Neuronal stem cell (in vitro differentiated cells): ENCODE measurements at regions not wholly inside any gene's neighbourhood (a gene's known extent, or its start where the extent isn't known, plus 50 kb on each side); places are given as distances from the start of the nearest gene placed in this dataset.

ENCODE experiments used
- DNase-seq: peaks from one replicate; pipeline ENCODE4 v3.0.0-alpha.2; 2013; ENCODE audit warnings: low spot score
- H2AFZ ChIP-seq: one replicate; pipeline ENCODE4 v1.6.1; 2013; ENCODE audit warnings: mild to moderate bottlenecking, low read length, inconsistent platforms
- H2AK5ac ChIP-seq: 2 replicates; pipeline ENCODE4 v1.6.1; 2013; ENCODE audit warnings: low read depth, mild to moderate bottlenecking, inconsistent platforms, low read length, moderate library complexity, mixed read lengths
- H2BK120ac ChIP-seq: 2 replicates; pipeline ENCODE4 v1.6.1; 2013; ENCODE audit warnings: low read depth, mild to moderate bottlenecking, inconsistent platforms, low read length, moderate library complexity, mixed read lengths
- H2BK12ac ChIP-seq: one replicate; pipeline ENCODE4 v1.6.1; 2013; ENCODE audit warnings: low read length, inconsistent platforms
- H2BK15ac ChIP-seq: 2 replicates; pipeline ENCODE4 v1.6.1; 2013; ENCODE audit warnings: mild to moderate bottlenecking, low read length, inconsistent platforms, mixed read lengths
- H2BK5ac ChIP-seq: one replicate; pipeline ENCODE4 v1.6.1; 2013; ENCODE audit warnings: inconsistent platforms, mild to moderate bottlenecking, low read length, moderate library complexity
- H3K14ac ChIP-seq: one replicate; pipeline ENCODE4 v1.6.1; 2013; ENCODE audit warnings: low read length, inconsistent platforms
- H3K18ac ChIP-seq: 2 replicates; pipeline ENCODE4 v1.6.1; 2013; ENCODE audit warnings: low read length, inconsistent platforms
- H3K23ac ChIP-seq: 2 replicates; pipeline ENCODE4 v1.6.1; 2013; ENCODE audit warnings: low read depth, mild to moderate bottlenecking, mixed read lengths, low read length, inconsistent platforms; ENCODE audit not compliant: poor library complexity
- H3K27ac ChIP-seq: replicated peaks from 3 replicates; pipeline ENCODE4 v1.5.1; 2013; ENCODE audit warnings: low read length, inconsistent platforms
- H3K27me3 ChIP-seq, 3 experiments: 2 replicates each; pipeline ENCODE4 v1.6.1; 2013; ENCODE audit warnings: low read length in 3 of 3, mild to moderate bottlenecking in 2 of 3, inconsistent platforms in 1 of 3, low read depth in 1 of 3, mixed read lengths in 1 of 3, moderate library complexity in 1 of 3; ENCODE audit not compliant: control insufficient read depth in 3 of 3, insufficient read depth in 3 of 3
- H3K36me3 ChIP-seq, 2 donors: replicated peaks in 1 of 2; 2 replicates each; pipeline ENCODE4 v1.6.1; 2013; ENCODE audit warnings: low read length in 2 of 2; ENCODE audit not compliant: control insufficient read depth in 2 of 2, insufficient read depth in 2 of 2
- H3K4ac ChIP-seq: 2 replicates; pipeline ENCODE4 v1.6.1; 2013; ENCODE audit warnings: inconsistent platforms, mild to moderate bottlenecking, low read length, moderate library complexity
- H3K4me1 ChIP-seq, 2 donors: 1 replicate in 1 of 2; 2 replicates in 1 of 2; pipeline ENCODE4 v1.6.1; 2013; ENCODE audit warnings: low read length in 2 of 2, low read depth in 1 of 2; ENCODE audit not compliant: control insufficient read depth in 2 of 2, insufficient read depth in 1 of 2
- H3K4me2 ChIP-seq: one replicate; pipeline ENCODE4 v1.6.1; 2013; ENCODE audit warnings: mild to moderate bottlenecking, low read length, inconsistent platforms; ENCODE audit not compliant: insufficient read depth, poor library complexity, severe bottlenecking
- H3K4me3 ChIP-seq, 2 donors: 2 replicates each; pipeline ENCODE4 v1.5.1; 2013; ENCODE audit warnings: low read length in 2 of 2, mild to moderate bottlenecking in 2 of 2, inconsistent platforms in 1 of 2, moderate library complexity in 1 of 2
- H3K79me1 ChIP-seq: one replicate; pipeline ENCODE4 v1.6.1; 2013; ENCODE audit warnings: low read depth, mild to moderate bottlenecking, inconsistent platforms, low read length, moderate library complexity
- H3K9ac ChIP-seq: one replicate; pipeline ENCODE4 v1.6.1; 2013; ENCODE audit warnings: mild to moderate bottlenecking, low read depth, low read length, inconsistent platforms; ENCODE audit not compliant: poor library complexity
- H3K9me3 ChIP-seq, 2 donors: replicated peaks in 1 of 2; 2 replicates each; pipeline versions ENCODE3 to v1.6.1; 2013; ENCODE audit warnings: low read length in 2 of 2, mild to moderate bottlenecking in 2 of 2, inconsistent platforms in 1 of 2, low read depth in 1 of 2, mixed read lengths in 1 of 2, moderate library complexity in 1 of 2; ENCODE audit not compliant: control insufficient read depth in 2 of 2, insufficient read depth in 1 of 2
- H4K8ac ChIP-seq: one replicate; pipeline ENCODE4 v1.6.1; 2013; ENCODE audit warnings: low read depth, mild to moderate bottlenecking, inconsistent platforms, low read length, moderate library complexity
- H4K91ac ChIP-seq: one replicate; pipeline ENCODE4 v1.6.1; 2013; ENCODE audit warnings: low read length, low read depth, mild to moderate bottlenecking, inconsistent platforms; ENCODE audit not compliant: poor library complexity
- WGBS, 2 donors: extraction: QIAGEN DNeasy Blood & Tissue Kit; methylation state at CpG; one replicate each; pipeline ENCODE4 v1.1.7; 2013; ENCODE audit warnings: missing lambda C conversion rate in 2 of 2, mixed read lengths in 1 of 2; ENCODE audit not compliant: insufficient read length in 2 of 2, insufficient replicate concordance in 1 of 2; ENCODE audit errors: extremely low coverage in 2 of 2; 5-methylcytosine and 5-hydroxymethylcytosine counted together

DNA sequence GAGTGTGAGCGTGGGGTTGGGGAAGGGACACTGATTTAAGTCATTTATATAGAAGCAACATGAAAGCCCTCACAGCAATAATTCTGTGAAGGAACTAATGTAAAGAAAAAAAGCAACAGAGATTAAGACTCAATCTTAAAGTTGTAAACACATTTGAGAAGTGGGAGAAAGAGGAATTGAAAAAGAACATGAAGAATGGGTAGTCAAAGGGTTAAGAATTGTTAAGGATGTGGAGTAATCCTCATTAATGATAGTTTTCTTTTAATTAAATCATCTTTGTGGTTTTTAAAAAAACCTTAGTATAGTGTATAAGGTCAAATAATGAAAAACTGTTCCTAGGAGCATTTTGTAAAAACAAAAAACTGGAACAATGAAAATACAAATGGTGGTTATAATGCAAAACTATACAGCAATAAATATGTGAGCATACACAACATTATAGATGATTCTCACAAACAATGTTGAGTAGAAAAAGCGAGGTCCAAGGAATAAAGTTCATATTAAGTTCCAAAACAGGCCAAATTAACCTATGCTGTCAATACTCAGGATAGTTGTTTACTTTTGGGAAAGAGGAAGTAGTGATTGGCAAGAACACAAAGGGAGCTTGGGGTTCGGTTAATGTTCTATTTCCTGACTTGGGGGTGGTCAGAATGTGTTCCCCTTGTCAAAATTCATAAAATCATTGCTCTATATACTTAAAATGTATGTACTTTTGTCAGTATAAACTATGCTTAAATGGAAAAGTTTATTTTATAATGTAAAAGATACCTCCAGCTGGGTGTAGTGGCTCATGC, 120.4 kb upstream of the ATF7IP start:
- no peak overlapping the region for H3K14ac ChIP-seq
- H3K23ac ChIP-seq: no peak overlapping the region
- no peak overlapping the region for H2AK5ac ChIP-seq
- WGBS, 2 donors: no CpG with 5 or more reads among the region's 3 CpGs
- no peak overlapping the region for H3K4me2 ChIP-seq
- H3K9me3 ChIP-seq: peaks cover 2 to 6% of the 10 kb centered on the region in 2 donors
- no peaks in the 10 kb centered on the region for H3K79me1 ChIP-seq
- no peaks in the 10 kb centered on the region for H3K36me3 ChIP-seq
- H2AFZ ChIP-seq: no peak overlapping the region
- H3K9ac ChIP-seq: no peak overlapping the region
- H3K4me3 ChIP-seq: no peak overlapping the region
- H3K27me3 ChIP-seq: no peaks in the 10 kb centered on the region
- peaks cover 0 to 7% of the 10 kb centered on the region in 2 donors for H3K4me1 ChIP-seq
- H4K8ac ChIP-seq: no peak overlapping the region
- H2BK120ac ChIP-seq: no peak overlapping the region
- no peak for DNase-seq
- no peak overlapping the region for H2BK5ac ChIP-seq
- H2BK15ac ChIP-seq: no peak overlapping the region
- no peak overlapping the region for H3K27ac ChIP-seq
- H2BK12ac ChIP-seq: no peak overlapping the region
- no peak overlapping the region for H3K18ac ChIP-seq
- H3K4ac ChIP-seq: no peak overlapping the region
- H4K91ac ChIP-seq: no peak overlapping the region

DNA sequence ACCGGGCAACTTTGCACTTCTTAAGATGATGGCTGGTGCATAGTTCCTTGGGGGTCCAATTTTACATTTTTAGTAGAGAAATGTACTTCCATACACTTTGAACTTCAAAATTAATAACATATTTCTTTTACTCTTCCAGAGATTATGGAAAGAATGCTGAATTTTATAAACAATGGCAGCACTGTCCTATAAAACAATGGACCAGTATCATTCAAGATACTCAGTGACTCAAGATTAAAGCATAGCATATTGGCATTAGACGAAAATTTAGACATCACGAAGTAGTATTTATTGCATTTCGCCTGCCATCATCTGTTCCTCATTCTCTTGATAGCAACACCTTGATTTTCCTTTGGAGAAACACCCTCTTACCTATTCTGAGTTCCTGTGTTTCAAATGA, 118.3 kb upstream of the ATF7IP start:
- no peak overlapping the region for H3K4me2 ChIP-seq
- H3K4ac ChIP-seq: no peak overlapping the region
- H2BK5ac ChIP-seq: no peak overlapping the region
- H3K23ac ChIP-seq: no peak overlapping the region
- H2BK15ac ChIP-seq: no peak overlapping the region
- no peak overlapping the region for H4K91ac ChIP-seq
- no peaks in the 10 kb centered on the region for H3K36me3 ChIP-seq
- H4K8ac ChIP-seq: no peak overlapping the region
- WGBS, 2 donors: no CpG with 5 or more reads among the region's 4 CpGs
- no peak overlapping the region for H3K9ac ChIP-seq
- no peaks in the 10 kb centered on the region for H3K27me3 ChIP-seq
- no peaks in the 10 kb centered on the region for H3K79me1 ChIP-seq
- no peak overlapping the region for H2AFZ ChIP-seq
- H3K9me3 ChIP-seq: peaks cover 2 to 5% of the 10 kb centered on the region in 2 donors
- peaks cover 0 to 2% of the 10 kb centered on the region in 2 donors for H3K4me1 ChIP-seq
- H3K14ac ChIP-seq: no peak overlapping the region
- no peak for DNase-seq
- no peak overlapping the region for H3K4me3 ChIP-seq
- no peak overlapping the region for H2AK5ac ChIP-seq
- H2BK12ac ChIP-seq: no peak overlapping the region
- no peak overlapping the region for H3K18ac ChIP-seq
- no peak overlapping the region for H3K27ac ChIP-seq
- H2BK120ac ChIP-seq: no peak overlapping the region

DNA sequence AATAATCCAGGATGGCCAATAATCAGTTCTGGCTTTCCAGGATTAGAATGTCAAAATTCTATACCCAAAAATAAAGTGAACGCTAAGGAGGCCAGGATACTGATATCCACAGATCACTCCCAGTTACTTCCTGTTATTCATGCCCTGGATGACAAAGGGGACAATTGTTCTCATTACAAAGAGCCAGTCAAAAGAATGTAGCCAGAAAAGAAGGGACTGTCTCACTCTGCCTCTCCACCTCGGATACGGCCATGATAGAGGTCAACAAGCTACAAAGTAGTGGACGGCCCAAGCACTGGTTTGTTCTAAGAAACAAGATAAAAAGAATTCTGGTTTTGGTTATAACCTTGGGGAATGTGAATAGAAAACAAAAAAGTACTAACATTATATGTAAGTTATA, 116.1 kb upstream of the ATF7IP start:
- Histone ChIP-seq H3K23ac (no peak overlapping the region), H2BK12ac (no peak overlapping the region), H3K36me3 (no peaks in the 10 kb centered on the region), H3K27me3 (no peaks in the 10 kb centered on the region), H3K4me3 (no peak overlapping the region), H4K8ac (no peak overlapping the region), H3K27ac (peak overlapping the region; percentile 33), H4K91ac (no peak overlapping the region), H3K9ac (no peak overlapping the region), H3K18ac (no peak overlapping the region), H3K4me2 (no peak overlapping the region), H3K4me1 (peaks cover 0 to 2% of the 10 kb centered on the region in 2 donors), H3K79me1 (no peaks in the 10 kb centered on the region), H3K14ac (no peak overlapping the region), H2BK5ac (no peak overlapping the region), H2AFZ (peak overlapping the region; percentile 1), H3K9me3 (peaks cover under 1 to 7% of the 10 kb centered on the region in 2 donors), H2BK15ac (no peak overlapping the region), H2AK5ac (no peak overlapping the region), H3K4ac (no peak overlapping the region), H2BK120ac (no peak overlapping the region)
- peak; percentile 24 for DNase-seq
- WGBS, 2 donors: no CpG with 5 or more reads among the region's 4 CpGs

DNA sequence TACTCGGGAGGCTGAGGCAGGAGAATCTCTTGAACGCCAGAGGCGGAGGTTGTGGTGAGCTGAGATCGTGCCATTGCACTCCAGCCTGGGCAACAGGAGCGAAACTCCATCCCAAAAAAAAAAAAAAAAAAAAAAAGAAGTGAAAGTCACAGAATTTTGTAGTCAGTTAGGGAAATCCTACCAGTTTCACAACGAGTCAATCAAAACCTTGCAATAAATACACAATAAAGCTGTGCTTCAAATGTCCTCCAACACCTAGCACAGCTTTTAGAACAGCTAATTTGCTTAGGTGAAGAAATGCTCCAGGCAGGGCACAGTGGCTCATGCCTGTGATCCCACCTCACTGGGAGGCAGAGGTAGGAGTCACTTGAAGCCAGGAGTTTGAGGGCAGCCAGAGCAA, 112.8 kb upstream of the ATF7IP start:
- H2BK15ac ChIP-seq: no peak overlapping the region
- no peak overlapping the region for H4K91ac ChIP-seq
- no peak overlapping the region for H3K27ac ChIP-seq
- peaks cover 0 to 36% of the 10 kb centered on the region in 2 donors for H3K9me3 ChIP-seq
- no peaks in the 10 kb centered on the region for H3K79me1 ChIP-seq
- no peak overlapping the region for H2AFZ ChIP-seq
- H3K23ac ChIP-seq: no peak overlapping the region
- no peak overlapping the region for H3K4me3 ChIP-seq
- no peaks in the 10 kb centered on the region for H3K36me3 ChIP-seq
- no peak overlapping the region for H2AK5ac ChIP-seq
- H3K4me1 ChIP-seq: peaks cover 5 to 7% of the 10 kb centered on the region in 2 donors
- H2BK12ac ChIP-seq: no peak overlapping the region
- no CpG with 5 or more reads among the region's 6 CpGs for WGBS, 2 donors
- H3K27me3 ChIP-seq: no peaks in the 10 kb centered on the region
- no peak overlapping the region for H3K18ac ChIP-seq
- H3K4ac ChIP-seq: no peak overlapping the region
- DNase-seq: no peak
- no peak overlapping the region for H4K8ac ChIP-seq
- no peak overlapping the region for H3K14ac ChIP-seq
- H2BK120ac ChIP-seq: no peak overlapping the region
- no peak overlapping the region for H2BK5ac ChIP-seq
- H3K4me2 ChIP-seq: no peak overlapping the region
- no peak overlapping the region for H3K9ac ChIP-seq
